ENCODE measurements at regions not wholly inside any gene's neighbourhood (a gene's known extent, or its start where the extent isn't known, plus 50 kb on each side); places are given as distances from the start of the nearest gene placed in this dataset.

DNA sequence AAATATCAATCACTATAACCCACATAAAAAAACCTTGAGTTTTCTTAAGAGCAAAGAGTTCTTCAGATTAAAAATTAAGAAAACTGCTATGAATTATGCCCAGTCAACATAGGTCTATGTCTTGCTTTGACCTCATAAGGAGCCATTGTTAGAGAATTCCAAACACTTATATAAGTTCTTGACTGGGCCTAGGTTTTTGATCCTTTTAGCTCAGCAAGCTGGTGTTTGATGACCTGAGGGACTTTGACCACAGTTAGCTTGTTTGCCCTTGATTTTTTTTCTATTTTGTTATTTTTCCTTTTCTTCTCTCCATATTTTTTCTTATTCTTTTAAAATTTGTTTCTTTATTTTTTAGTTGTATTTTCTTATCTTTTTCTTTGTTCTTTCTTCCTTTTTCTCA is 122.3 kb downstream of the RHOU start:
- TF ChIP-seq POLR2AphosphoS5 (IDR thresholded peaks at IDR 0.05) (no peak), POLR2A (IDR thresholded peaks at IDR 0.05) (no peak), EP300 (IDR thresholded peaks at IDR 0.05) (no peak)
- TF ChIP-seq, protein P1, sequence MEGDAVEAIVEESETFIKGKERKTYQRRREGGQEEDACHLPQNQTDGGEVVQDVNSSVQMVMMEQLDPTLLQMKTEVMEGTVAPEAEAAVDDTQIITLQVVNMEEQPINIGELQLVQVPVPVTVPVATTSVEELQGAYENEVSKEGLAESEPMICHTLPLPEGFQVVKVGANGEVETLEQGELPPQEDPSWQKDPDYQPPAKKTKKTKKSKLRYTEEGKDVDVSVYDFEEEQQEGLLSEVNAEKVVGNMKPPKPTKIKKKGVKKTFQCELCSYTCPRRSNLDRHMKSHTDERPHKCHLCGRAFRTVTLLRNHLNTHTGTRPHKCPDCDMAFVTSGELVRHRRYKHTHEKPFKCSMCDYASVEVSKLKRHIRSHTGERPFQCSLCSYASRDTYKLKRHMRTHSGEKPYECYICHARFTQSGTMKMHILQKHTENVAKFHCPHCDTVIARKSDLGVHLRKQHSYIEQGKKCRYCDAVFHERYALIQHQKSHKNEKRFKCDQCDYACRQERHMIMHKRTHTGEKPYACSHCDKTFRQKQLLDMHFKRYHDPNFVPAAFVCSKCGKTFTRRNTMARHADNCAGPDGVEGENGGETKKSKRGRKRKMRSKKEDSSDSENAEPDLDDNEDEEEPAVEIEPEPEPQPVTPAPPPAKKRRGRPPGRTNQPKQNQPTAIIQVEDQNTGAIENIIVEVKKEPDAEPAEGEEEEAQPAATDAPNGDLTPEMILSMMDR (IDR thresholded peaks at IDR 0.05) = no peak

Measured in upper lobe of left lung (tissue), 4 donors.